Endothelial cell of umbilical vein (primary cell): ENCODE measurements at regions not wholly inside any gene's neighbourhood (a gene's known extent, or its start where the extent isn't known, plus 50 kb on each side); places are given as distances from the start of the nearest gene placed in this dataset.

Experiments used
- BruUV-seq: library from RNA; stranded (reverse); fragments of 400-500 nt; replicated peaks from 2 replicates; lab custom pipeline; 2021; lab: Mats Ljungman, UMichigan
- CTCF ChIA-PET: fragments of 300-600, 350-600 bp; sonication (Branson Sonifier 250); formaldehyde crosslinking; loops from one replicate; lab custom pipeline; 2021; ENCODE audit warnings: antibody characterized with exemption, inconsistent platforms; lab: Charles Lee
- POLR2A ChIA-PET: fragments of 300-600, 350-600 bp; sonication (Branson Sonifier 250); formaldehyde crosslinking; loops from one replicate; lab custom pipeline; 2021; ENCODE audit warnings: antibody characterized with exemption, inconsistent platforms; lab: Charles Lee
- DNase-seq: peaks from one replicate; pipeline ENCODE4 v3.0.0-alpha.2; 2011; ENCODE audit warnings: low read depth, low spot score
- FAIRE-seq: peaks from 2 replicates; lab custom pipeline; 2011; peaks lifted over from hg19 to GRCh38; lab: Jason Lieb, UNC
- H2AFZ ChIP-seq: 2 replicates; pipeline ENCODE4 v1.6.0; 2012; ENCODE audit warnings: low read depth, low read length, control low read depth, inconsistent platforms
- H3K27ac ChIP-seq: 2 replicates; pipeline ENCODE4 v1.5.1; 2011; ENCODE audit warnings: low read depth, mild to moderate bottlenecking, control low read depth, low read length, moderate library complexity; ENCODE audit not compliant: insufficient read depth
- H3K27me3 ChIP-seq, 2 experiments: 2 replicates each; pipeline versions ENCODE4 v1.6.0 to v1.6.1; 2011; ENCODE audit warnings: low read length in 2 of 2, mixed read lengths in 1 of 2; ENCODE audit not compliant: control insufficient read depth in 2 of 2, insufficient read depth in 2 of 2
- H3K36me3 ChIP-seq, 2 experiments: 2 replicates in 1 of 2; 3 replicates in 1 of 2; pipeline ENCODE4 v1.5.1; 2011; ENCODE audit warnings: low read length in 2 of 2, mild to moderate bottlenecking in 1 of 2, moderate library complexity in 1 of 2; ENCODE audit not compliant: control insufficient read depth in 2 of 2, insufficient read depth in 2 of 2; ENCODE audit errors: extremely low read depth in 1 of 2
- H3K4me1 ChIP-seq: 3 replicates; pipeline ENCODE4 v1.5.1; 2011; ENCODE audit warnings: mild to moderate bottlenecking, low read length; ENCODE audit not compliant: control insufficient read depth, insufficient read depth; ENCODE audit errors: extremely low read depth
- H3K4me2 ChIP-seq: 2 replicates; pipeline ENCODE4 v1.6.1; 2011; ENCODE audit warnings: low read length, control low read depth, mixed read lengths; ENCODE audit not compliant: insufficient read depth
- H3K4me3 ChIP-seq, 3 experiments: fragments of 200-600 bp in 1 of 3; sonication (generic), shearing (Covaris generic) in 1 of 3; replicated peaks in 1 of 3; 2 replicates each; pipeline ENCODE4 v1.5.1; 2011 to 2016; ENCODE audit warnings: control low read depth in 3 of 3, low read length in 3 of 3, mild to moderate bottlenecking in 2 of 3, inconsistent platforms in 1 of 3, low read depth in 1 of 3, moderate library complexity in 1 of 3; ENCODE audit not compliant: insufficient read depth in 1 of 3
- H3K79me2 ChIP-seq: 2 replicates; pipeline ENCODE4 v1.6.0; 2012; ENCODE audit warnings: low read length, inconsistent platforms; ENCODE audit not compliant: control insufficient read depth, insufficient read depth
- H3K9ac ChIP-seq: replicated peaks from 2 replicates; pipeline ENCODE3; 2011; ENCODE audit warnings: low read length, control low read depth; ENCODE audit not compliant: insufficient read depth; ENCODE audit errors: extremely low read depth
- H3K9me1 ChIP-seq: replicated peaks from 3 replicates; pipeline ENCODE4 v1.6.0; 2011; ENCODE audit warnings: mild to moderate bottlenecking, low read length; ENCODE audit not compliant: control insufficient read depth, insufficient read depth; ENCODE audit errors: extremely low read depth
- H3K9me3 ChIP-seq: replicated peaks from 2 replicates; pipeline ENCODE4 v1.5.1; 2012; ENCODE audit warnings: low read length, inconsistent platforms; ENCODE audit not compliant: control insufficient read depth, insufficient read depth
- H4K20me1 ChIP-seq: replicated peaks from 2 replicates; pipeline ENCODE3; 2011; ENCODE audit warnings: mild to moderate bottlenecking, low read length; ENCODE audit not compliant: control insufficient read depth, insufficient read depth; ENCODE audit errors: extremely low read depth
- CTCF ChIP-seq, 2 donors: IDR thresholded peaks; 1 replicate in 1 of 2; 2 replicates in 1 of 2; pipeline ENCODE4 v1.5.1; 2011; ENCODE audit warnings: low read length in 2 of 2, mild to moderate bottlenecking in 2 of 2, moderate library complexity in 2 of 2, control low read depth in 1 of 2, inconsistent platforms in 1 of 2, low read depth in 1 of 2; ENCODE audit not compliant: insufficient read depth in 1 of 2; ENCODE audit errors: extremely low read depth in 1 of 2
- EZH2 ChIP-seq: IDR thresholded peaks from 2 replicates; pipeline ENCODE4 v1.6.1; 2012; ENCODE audit warnings: borderline replicate concordance, low read depth, mild to moderate bottlenecking, moderate library complexity, low read length, inconsistent platforms; ENCODE audit not compliant: severe bottlenecking
- FOS ChIP-seq: IDR thresholded peaks from 2 replicates; pipeline ENCODE4 v1.6.1; 2011; ENCODE audit warnings: mild to moderate bottlenecking, low read length, moderate library complexity, borderline replicate concordance; ENCODE audit not compliant: insufficient read depth
- JUN ChIP-seq: IDR thresholded peaks from 2 replicates; pipeline ENCODE4 v1.6.1; 2011; ENCODE audit warnings: borderline replicate concordance, low read depth; ENCODE audit not compliant: insufficient read length, insufficient read depth
- POLR2AphosphoS5 ChIP-seq: IDR thresholded peaks from 2 replicates; pipeline ENCODE4 v1.6.1; 2012; ENCODE audit warnings: low read depth, mild to moderate bottlenecking, control low read depth, low read length, moderate library complexity; ENCODE audit not compliant: insufficient read depth
- dilution Hi-C: fragments of 300-500 bp; cut with MboI; formaldehyde crosslinking; loops from one replicate; pipeline ENCODE4 v1.15.0; 2019; ENCODE audit warnings: low sequenced_read_pairs; ENCODE audit not compliant: extremely low pct_ligation_motif_present
- intact Hi-C: fragments of 100-400 bp; cut with micrococcal nuclease; formaldehyde crosslinking; loops from one replicate; pipeline ENCODE4 v1.10.0; 2022

DNA sequence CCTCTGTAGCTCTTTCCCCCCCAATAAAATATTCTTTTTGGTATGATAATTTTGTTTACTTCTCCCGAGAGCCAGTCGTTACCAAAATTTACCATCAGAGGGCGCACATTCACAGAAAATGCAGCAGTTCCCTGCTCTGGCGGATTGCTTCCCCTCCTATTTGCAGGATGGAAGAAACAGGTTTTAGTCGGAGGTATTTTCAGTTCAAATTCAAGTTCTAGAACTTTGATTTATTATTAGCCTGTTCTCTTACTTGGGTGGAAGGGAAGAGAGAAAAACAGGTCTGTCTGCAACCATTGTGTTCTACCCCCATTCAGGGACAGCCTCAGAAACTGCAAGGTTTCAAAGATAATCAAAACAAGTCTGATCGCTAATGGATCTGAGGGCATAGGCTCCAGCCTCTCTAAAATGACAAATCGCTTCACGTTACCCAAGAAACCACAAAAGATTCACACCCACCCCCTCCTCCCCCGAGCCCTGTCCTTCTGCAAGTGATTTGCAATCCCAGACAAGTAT, 263.8 kb upstream of the RPS6KA3 start:
- ChIA-PET POLR2A (no interaction called here), CTCF (interaction anchor here (0.6 to 6.0 kb wide), 26 partner anchors 8 to 1454 kb away, joined by 3 to 93 read pairs (median 6); partner anchors contain the start of gene MBTPS2)
- Histone ChIP-seq H3K27me3 (peaks cover 11 to 14% of the 10 kb centered on the region in 2 experiments), H2AFZ (no peak overlapping the region), H3K4me2 (no peak overlapping the region), H3K79me2 (no peaks in the 10 kb centered on the region), H3K9me1 (no peaks in the 10 kb centered on the region), H3K4me1 (peaks cover 8% of the 10 kb centered on the region), H3K36me3 (no peaks in the 10 kb centered on the region), H3K4me3 (no peak overlapping the region), H3K9ac (no peak overlapping the region), H4K20me1 (no peaks in the 10 kb centered on the region), H3K9me3 (no peaks in the 10 kb centered on the region), H3K27ac (no peak overlapping the region)
- no peak for TF ChIP-seq JUN
- TF ChIP-seq CTCF (IDR thresholded peaks at IDR 0.05; ENCODE audit: extremely low read depth in 1 of 2, insufficient read depth in 1 of 2, low read depth in 1 of 2, low read length in 2 of 2) = peak; percentile 41 to 43
- DNase-seq (peak; percentile 41), FAIRE-seq (peak; percentile 89)
- dilution Hi-C loops (no loop called here), intact Hi-C loops (loop anchor here (1.0 to 5.0 kb wide), 4 partner anchors 950 to 1307 kb away; partner anchors contain the start of gene MBTPS2)
- BruUV-seq = no TSS peak

GRCh38 chrX:20529711-20530110, 263.0 kb upstream of the RPS6KA3 start:
- DNase-seq = no peak

More at GRCh38 chrX:20529711-20530110, 263.0 kb upstream of the RPS6KA3 start:
- no peak overlapping the region for H3K27ac ChIP-seq
- ChIA-PET POLR2A (no interaction called here), CTCF (interaction anchor here (0.6 to 6.0 kb wide), 23 partner anchors 9 to 1455 kb away, joined by 3 to 93 read pairs (median 6); partner anchors contain the start of gene MBTPS2)
- no peak overlapping the region for H3K4me2 ChIP-seq
- H4K20me1 ChIP-seq = no peaks in the 10 kb centered on the region
- H3K4me1 ChIP-seq = peaks cover 8% of the 10 kb centered on the region
- TF ChIP-seq JUN = no peak
- no peak for TF ChIP-seq FOS
- TF ChIP-seq CTCF (IDR thresholded peaks at IDR 0.05; ENCODE audit: extremely low read depth in 1 of 2, insufficient read depth in 1 of 2, low read depth in 1 of 2, low read length in 2 of 2) = no peak
- TF ChIP-seq EZH2 = no peak
- TF ChIP-seq POLR2AphosphoS5 = no peak
- H3K79me2 ChIP-seq = no peaks in the 10 kb centered on the region
- BruUV-seq = no TSS peak
- H3K36me3 ChIP-seq = no peaks in the 10 kb centered on the region
- H2AFZ ChIP-seq = no peak overlapping the region
- FAIRE-seq = no peak
- intact Hi-C loops (loop anchor here (1.0 to 5.0 kb wide), 5 partner anchors 951 to 1448 kb away; partner anchors contain the start of gene MBTPS2), dilution Hi-C loops (no loop called here)
- H3K9ac ChIP-seq = no peak overlapping the region
- H3K27me3 ChIP-seq = peaks cover 11 to 14% of the 10 kb centered on the region in 2 experiments
- H3K4me3 ChIP-seq = no peak overlapping the region
- no peaks in the 10 kb centered on the region for H3K9me3 ChIP-seq
- no peaks in the 10 kb centered on the region for H3K9me1 ChIP-seq
